SIG-M5 (cell line): ENCODE measurements at regions not wholly inside any gene's neighbourhood (a gene's known extent, or its start where the extent isn't known, plus 50 kb on each side); places are given as distances from the start of the nearest gene placed in this dataset.
"Not testable (repeated sequence)": the region's sequence is repeated elsewhere in the genome, so short reads cannot be mapped to it uniquely, and the experiment has no call there.

Source experiments
- DNase-seq: peaks from one replicate; lab custom pipeline; 2025; lab: John Stamatoyannopoulos, UW

DNA sequence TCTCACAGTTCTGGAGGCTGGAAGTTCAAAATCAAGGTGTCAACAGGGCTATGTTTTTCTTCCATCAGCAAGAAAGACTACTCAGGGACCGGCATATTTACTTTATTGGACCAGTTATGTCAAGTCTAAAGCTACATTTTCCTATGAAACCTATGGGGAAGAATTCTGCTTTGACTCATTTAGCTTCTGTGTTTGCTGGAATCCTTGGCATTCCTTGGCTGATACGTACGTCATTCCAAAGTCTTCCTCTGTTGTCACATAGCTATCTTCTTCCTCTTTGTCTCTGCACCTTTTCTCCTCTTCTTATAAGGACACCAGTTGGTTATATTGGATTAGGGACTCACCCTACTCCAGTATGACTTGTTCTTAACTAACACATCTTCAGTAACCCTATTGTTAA lies 137.4 kb upstream of the FBXO11 start:
- DNase-seq: no peak

- DNase-seq: no peak
Observed at GRCh38 chr2:48045613-48046012, 139.3 kb upstream of the FBXO11 start.

DNA sequence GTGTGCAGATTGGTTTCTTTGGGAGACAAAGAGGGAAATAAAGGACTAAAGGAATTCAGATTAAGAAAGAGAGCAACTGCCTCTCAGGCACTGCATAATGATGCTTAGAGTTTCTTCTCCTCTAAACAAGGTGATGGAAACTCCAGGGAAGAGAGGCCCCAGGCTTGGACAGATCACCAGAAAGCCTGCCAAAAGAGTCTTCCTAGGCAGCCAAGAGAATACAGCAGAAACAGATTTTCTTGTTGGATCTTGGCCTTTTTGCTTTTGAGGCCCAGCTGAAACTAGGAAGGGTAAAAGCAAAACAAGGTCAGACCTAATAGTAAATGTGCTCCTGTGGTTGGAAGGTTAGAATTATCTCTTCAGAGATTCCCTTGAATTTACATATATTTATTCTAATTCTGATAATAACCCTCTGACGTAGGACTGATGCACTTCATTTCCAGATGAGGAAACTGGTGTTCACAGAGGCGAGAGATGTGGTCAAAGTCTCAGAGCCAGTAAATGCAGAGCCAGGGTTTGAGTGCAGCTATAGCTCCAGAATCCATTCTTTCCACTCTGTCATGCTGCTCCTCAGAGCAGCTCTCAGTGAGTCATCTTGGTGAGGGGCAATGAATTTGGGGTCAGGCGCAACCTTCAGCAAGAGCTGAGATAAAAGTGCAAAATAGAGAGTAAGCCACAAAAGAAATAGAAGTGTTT lies 142.3 kb upstream of the FBXO11 start:
- no peak for DNase-seq

- DNase-seq: no peak
Observed at GRCh38 chr2:48049371-48049770, 143.1 kb upstream of the FBXO11 start.

DNA sequence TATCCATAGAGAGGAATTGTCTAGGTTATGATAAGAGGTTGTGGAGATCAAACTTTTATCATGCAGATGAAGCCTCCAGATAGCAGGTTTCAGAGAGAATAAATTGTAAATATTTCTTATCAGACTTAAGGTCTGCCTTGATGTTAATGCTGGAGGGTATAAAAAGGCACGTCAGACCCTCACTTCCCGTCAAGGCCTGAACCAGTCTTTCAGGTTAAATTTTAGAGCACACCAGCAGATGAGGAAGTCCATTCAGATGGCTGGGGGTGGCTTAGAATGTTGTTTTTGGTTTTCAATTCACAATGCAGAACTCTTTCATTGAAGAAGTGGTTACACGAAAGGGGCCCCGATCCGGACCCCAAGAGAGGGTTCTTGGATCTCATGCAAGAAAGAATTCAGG lies 144.4 kb upstream of the FBXO11 start:
- DNase-seq: no peak

GRCh38 chr2:48059975-48060374 lies 153.7 kb upstream of the FBXO11 start:
- no peak for DNase-seq

DNA sequence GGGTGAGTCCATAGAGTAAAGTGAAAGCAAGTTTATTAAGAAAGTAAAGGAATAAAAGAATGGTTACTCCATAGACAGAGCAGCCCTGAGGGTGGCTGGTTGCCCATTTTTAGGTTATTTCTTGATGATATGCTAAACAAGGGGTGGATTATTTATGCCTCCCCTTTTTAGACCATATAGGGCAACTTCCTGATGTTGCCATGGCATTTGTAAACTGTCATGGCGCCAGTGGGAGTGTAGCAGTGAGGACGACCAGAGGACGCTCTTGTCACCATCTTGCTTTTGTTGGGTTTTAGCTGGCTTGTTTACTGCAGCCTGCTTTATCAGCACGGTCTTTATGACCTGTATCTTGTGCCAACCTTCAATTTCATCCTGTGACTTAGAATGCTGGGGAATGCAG lies 155.4 kb upstream of the FBXO11 start:
- DNase-seq: not testable (repeated sequence)

GRCh38 chr2:48065096-48065495 lies 158.8 kb upstream of the FBXO11 start:
- no peak for DNase-seq

DNA sequence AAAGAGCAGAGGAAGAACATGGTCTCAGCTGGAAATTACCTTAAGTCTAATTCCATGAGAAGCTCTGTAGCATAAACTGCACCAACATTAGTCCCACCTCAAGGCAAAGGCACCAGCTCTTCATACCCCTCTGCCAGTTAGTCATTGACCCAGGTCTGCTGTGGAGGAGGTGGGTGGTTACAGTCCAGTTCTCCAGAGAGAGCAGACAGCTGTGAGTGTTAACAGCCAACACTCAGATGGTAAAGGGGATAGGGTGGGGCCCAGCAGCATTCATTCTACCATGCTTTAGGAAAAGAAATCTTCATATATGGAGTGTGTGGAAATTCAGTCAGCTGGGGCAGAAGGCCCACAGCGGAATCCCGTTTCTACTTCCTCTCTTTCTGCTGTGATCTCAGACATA lies 159.7 kb upstream of the FBXO11 start:
- DNase-seq: no peak

- no peak for DNase-seq
Observed at GRCh38 chr2:48069769-48070168, 163.5 kb upstream of the FBXO11 start.

DNA sequence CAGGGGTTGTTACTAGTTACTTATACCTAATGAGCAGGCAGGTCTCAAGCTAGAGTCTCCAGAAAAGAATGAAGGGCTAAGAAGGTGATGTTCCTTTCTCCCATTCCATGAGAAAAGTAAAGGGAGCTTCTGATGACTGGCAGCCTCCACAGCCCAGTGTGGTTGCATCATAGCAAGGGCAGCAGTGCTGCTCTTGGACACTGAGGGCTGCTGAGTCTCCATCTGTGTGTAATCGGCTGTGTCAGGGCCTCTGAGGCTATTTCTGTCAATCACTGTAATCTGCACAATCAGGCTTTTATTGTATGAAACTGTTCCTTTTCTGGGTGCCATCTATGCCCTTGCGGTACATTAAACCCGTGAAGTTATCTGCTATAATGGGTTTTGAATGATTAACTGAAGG lies 164.1 kb upstream of the FBXO11 start:
- DNase-seq: no peak

DNA sequence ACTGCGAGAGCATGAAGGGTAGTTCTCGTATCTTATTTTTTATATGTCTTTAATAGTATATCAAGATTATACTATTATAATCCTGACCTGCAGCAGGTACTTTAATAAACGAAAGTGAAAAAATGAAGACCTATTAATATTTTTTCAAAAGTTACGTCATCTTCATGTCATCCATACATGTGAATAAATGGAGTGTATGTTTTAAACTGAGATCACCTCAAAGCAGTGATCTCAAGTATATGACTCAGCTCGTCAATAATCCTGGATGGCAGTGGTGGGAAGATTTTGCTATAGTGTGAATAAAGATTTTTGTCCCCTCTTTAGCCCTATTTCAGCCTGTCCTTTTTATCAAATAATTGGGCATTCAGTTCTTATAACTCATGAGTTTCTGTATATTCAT lies 166.3 kb upstream of the FBXO11 start:
- DNase-seq: no peak

- no peak for DNase-seq
Observed at GRCh38 chr2:48075631-48076030, 169.3 kb upstream of the FBXO11 start.

DNA sequence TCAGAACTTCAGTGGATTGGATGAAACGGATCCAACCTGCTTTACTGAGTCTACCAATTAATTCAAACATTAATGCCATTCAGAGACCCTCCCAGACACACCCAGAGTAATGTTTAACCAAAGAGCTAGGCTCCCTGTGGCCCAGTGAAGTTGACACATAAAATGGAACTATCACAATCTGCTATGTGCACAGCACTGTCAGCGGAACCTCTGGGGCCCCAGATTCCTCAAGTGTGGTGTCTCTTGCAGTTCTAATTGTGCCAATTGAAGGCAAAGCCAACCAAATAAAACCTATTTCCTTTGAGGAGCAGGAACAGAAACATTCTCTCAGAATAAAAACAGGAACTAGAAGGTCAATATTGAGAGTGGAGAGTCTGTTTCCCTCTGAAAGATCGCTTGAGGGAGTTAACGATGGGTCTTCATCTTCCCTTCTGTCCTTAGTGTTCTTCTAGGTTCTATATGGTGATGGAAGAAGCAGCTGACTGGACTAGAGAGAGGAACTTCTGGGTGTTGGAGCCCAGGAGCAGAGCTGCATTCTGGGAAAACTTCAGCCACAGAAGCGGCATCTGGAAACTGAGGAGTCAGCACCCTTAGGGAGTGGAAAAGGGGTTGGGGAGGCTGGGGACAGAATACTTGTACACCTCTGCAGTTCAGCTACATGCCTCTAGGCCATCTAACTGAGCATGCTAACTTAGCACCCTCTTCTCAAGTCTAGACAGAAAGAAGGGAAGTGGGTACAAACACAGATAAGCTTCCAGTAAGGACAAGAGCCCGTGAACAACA lies 174.4 kb upstream of the FBXO11 start:
- peak; percentile 55 for DNase-seq

DNA sequence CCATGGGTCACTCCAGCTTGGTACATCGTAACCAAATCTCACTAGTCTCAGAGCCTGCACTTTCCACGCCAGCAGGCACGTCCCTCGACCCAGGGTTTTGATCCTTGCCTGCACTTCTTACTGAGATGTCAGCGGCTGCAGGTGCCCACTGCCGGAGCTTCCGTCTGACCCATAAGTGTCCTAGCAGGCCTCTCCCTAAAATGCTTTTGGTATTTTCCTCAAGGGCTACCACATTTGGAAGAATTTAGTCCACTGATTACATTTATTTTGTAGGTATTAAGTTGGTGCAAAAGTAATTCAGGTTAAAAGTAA lies 175.0 kb upstream of the FBXO11 start:
- no peak for DNase-seq

- no peak for DNase-seq
Observed at GRCh38 chr2:48085888-48086287, 179.6 kb upstream of the FBXO11 start.

- no peak for DNase-seq
Observed at GRCh38 chr2:48088994-48089393, 182.7 kb upstream of the FBXO11 start.

DNA sequence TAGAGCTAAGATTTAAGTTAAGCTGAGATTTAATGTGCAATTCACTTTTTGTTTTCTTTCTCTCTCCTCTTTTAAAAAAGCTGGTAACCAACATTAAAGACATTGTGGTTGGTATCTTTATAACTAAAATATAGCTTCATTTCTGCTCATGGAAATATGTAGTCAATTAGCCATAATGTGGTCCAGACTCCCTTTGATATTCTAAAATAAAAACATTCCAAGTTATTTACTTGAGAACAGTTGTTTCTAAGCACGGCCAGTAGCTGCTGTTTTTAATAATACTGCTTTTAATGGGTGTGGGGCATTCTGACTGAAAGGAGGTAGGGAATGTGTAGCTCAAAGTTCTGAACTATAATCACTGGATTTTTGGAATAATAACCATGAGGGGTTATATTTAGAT lies 183.3 kb upstream of the FBXO11 start:
- no peak for DNase-seq

GRCh38 chr2:48092846-48093803 lies 186.8 kb upstream of the FBXO11 start:
- no peak for DNase-seq

DNA sequence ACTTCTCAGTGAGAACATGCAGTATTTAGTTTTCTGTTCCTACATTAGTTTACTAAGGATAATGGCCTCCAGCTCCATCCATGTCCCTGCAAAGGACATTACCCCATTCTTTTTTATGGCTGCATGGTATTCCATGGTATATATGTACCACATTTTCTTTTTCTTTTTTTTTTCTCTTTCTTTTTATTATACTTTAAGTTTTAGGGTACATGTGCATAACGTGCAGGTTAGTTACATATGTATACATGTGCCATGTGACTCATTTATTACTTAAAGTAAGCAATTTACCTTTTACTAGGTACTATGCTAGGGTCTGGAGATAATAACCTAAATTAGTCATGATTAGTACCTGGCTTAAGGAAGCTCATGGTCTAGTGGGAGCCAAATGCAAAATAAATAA lies 190.5 kb upstream of the FBXO11 start:
- DNase-seq: not testable (repeated sequence)

DNA sequence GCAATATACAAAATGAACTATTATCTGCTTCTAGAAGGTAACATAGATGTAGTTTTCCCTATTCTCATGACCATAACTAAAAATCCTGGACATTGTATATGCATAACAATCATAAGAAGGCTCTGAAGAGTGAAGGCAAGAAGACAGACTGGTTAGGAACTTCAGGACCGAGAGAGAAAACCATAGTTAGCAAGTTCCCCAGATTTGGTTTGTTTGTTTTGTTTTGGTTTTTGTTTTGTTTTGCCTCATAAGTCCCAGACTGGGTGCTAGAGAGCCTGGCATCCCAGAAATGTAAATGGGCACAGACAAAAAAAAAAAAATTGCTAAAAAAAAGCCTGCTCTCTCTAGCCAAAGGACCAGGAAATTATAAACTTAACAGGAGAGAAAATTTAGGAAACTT lies 192.2 kb upstream of the FBXO11 start:
- no peak for DNase-seq

DNA sequence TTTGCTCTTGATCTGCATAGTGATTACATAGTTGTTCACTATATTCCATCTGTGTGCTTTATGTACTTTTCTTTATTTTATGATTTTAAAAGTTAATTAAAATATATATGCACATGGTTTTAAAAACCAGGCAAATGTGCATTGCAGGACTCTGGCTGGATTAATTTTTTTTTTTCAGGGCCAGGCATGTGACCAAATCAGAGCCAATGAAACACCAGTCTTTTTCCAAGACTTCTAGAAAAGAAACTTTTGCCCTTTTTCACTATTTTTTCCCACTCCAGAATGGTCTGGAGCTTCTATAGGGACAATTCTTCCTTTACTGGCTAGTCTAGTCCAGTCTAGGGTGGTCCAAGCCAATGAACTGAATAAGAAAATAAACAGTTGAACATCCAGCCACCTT lies 198.1 kb upstream of the FBXO11 start:
- no peak for DNase-seq

DNA sequence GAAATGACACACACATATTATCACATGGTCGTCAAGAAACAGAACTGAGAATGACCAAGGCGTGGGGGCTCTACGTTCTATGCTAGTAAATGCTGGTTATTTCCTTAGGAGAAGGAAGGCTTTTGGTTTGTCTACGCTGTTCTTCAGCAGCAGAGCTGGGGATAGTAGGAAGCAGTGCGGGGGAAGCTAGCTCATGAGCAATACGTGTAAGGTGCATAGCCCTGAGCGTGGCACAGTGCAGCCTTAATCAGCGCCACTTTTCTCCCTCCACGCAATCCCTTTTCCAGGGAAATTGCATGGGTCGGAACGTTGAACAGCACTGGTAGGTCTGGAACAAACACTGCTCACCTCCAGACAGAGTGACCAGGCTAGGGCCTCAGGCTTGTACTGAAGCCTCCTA lies 199.6 kb upstream of the FBXO11 start:
- no peak for DNase-seq
